ENCODE measurements at regions not wholly inside any gene's neighbourhood (a gene's known extent, or its start where the extent isn't known, plus 50 kb on each side); places are given as distances from the start of the nearest gene placed in this dataset.
"Not testable (repeated sequence)": the region's sequence is repeated elsewhere in the genome, so short reads cannot be mapped to it uniquely, and the experiment has no call there.

GRCh38 chr4:126592088-126592487 lies 1040.7 kb upstream of the INTU start:
- no peak for DNase-seq (ENCODE audit: low spot score)

DNA sequence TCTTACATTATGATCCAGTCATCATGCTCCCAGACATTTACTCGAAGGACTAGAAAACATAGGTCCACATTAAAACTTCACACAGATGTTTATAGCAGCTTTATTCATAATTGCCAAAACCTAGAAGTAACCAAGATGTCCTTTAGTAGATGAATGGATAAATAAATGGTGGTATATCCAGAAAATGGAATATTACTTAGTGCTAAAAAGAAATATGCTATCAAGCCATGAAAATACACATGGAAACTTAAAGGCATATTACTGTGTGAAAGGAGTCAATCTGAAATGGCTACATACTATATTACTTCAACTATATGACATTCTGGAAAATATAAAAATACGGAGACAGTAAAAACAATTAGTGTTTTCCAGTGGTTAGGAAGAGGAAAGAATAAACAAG lies 1039.1 kb upstream of the INTU start:
- DNase-seq (ENCODE audit: low spot score), result no peak

GRCh38 chr4:126595643-126596042 lies 1037.1 kb upstream of the INTU start:
- DNase-seq (ENCODE audit: low spot score), result no peak

DNA sequence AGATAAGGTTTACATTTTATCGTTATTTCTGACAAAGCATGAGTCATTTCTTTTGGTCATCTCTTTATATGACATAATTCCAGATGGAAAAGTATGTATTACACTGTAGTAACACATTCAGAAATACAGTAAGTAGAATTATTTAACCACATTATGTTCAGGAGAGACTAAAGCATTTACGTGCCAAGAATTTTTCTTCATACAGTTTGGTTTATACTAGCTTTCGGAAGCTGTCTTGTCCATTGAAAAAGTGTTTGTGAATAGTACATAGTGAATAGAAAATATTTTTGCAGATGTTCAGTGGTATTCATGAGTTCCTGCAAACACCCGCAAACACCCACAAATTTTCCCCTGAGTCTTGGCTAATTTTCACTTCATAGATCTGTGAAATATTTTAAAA lies 1033.0 kb upstream of the INTU start:
- no peak for DNase-seq (ENCODE audit: low spot score)

DNA sequence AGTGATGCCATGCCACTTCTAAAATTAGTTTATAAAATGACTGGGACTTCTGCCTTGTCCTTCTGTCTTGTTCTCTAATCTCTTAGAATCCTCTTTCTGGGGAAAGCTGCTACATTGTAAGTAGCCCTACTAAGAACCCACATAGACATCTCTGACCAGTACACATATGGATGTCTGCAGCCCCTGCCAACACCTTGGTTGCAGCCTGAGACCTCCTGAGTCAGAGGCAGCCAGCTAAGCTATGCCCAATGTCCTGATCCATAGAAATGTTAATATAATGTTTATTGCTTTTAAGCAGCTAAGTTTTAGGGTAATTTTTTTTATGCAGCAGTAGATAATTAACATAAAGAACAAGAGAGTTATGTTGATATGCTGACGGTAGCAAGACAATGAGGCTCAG lies 1029.5 kb upstream of the INTU start:
- no peak for DNase-seq (ENCODE audit: low spot score)

DNA sequence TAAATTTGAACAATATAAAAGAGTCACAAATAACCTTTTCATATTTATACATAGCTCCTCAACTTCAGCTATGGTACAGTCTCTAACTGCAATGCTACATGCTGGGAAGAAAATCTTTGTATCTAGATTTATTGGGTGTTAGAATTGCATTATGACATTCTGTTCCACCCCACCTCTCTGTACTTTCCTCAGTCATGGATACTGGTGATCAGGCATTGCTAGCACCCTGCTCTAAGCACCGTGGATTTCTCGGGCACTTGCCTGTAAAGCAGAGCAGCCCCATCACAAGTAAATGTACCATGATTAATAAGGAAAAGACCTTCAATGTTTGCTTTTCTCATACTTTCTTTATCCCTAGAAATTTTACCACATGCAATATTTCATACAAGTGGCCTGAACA lies 1028.9 kb upstream of the INTU start:
- DNase-seq (ENCODE audit: low spot score), result no peak

DNA sequence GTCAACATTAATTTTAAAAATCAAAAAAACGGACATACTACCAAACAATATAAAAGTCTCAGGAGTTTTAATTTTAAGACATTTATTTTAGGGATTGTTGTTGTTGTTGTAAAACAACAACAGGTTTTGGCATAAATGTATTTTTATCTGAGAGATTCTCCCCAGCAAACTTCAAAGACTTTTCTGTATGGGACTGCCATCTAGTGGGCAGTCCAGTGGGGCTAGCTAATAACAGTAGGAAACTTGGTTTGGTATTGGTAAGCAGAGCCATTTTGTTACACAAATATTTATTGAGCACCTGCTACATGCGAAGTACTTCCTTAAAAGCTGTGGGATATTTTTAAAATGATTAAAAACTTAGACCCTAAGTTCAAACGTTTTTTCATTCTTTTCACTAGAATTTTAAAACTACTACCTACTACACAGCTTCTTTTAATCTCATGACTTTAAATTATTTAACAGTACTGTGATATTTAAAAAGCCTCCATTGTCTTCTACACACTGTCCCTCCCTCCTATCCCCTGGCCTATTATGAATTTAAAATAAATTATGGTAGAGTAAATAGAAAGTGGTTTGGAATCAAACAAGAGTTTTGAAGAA lies 1028.4 kb upstream of the INTU start:
- DNase-seq (ENCODE audit: low spot score), result peak; percentile 16

DNA sequence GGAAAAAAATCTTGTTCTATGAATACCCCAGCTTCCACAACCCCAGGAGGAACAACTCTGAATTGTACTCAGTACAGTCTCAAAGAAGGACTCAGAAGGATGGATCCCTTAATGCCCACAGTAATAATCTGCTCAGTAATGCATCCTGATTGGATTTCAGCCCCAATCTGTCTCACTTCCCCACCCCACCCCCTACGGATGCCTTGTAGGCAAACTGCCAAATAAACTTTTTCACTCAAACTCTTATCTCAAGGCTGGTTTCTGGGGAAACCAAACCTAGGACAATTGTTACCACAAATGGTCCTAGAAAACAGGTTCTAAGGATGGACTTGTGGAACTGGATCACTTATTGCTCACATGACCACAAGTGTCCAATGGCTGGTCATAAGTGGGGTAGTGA lies 1021.8 kb upstream of the INTU start:
- DNase-seq (ENCODE audit: low spot score), result no peak

- no peak for DNase-seq (ENCODE audit: low spot score)
These were observed 1020.9 kb upstream of the INTU start for GRCh38 chr4:126611900-126612299.

DNA sequence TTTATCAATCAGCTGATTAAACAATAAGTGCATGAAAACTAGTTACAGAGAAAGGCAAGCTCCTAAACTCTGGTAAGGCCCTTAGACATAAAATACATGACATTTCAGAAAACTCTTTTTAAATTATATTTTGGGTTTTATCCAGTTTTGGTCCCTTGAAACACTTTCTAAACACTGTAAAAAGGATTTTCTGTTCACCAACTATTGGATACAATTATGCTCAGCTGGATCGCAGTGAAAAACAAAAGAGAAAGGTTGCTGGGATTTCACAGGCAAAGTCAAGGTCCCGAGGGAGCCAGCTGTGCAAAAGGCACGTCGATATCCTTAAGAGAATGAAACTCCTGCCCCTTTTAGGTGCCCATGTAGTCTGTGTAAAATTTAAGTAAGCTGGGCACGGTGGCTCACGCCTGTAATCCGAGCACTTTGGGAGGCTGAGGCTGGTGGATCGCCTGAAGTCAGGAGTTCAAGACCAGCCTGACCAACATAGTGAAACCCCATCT lies 1018.4 kb upstream of the INTU start:
- DNase-seq (ENCODE audit: low spot score), result no peak

DNA sequence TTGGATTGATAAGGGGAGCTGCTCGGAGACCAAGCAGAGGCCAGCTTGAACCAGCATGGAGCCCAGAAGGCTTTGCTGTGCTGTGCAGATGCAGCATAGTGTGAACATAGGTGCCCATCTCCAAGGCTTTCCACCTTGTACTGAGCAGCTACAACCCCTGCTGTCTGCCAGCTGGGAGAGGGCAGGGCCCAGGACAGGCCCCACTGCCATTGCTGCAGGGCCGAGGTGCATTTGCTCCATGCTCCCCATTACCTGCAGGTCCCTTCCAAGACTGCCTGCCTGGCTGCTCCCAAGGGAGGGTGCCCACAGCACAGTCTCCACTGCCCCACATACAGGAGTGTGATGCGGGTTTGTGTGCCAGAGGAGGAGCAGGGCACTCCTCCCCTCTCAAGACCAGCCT lies 1016.0 kb upstream of the INTU start:
- DNase-seq (ENCODE audit: low spot score), result no peak

GRCh38 chr4:126627255-126627654 lies 1005.5 kb upstream of the INTU start:
- DNase-seq (ENCODE audit: low spot score), result no peak

GRCh38 chr4:126628933-126629332 lies 1003.8 kb upstream of the INTU start:
- no peak for DNase-seq (ENCODE audit: low spot score)

DNA sequence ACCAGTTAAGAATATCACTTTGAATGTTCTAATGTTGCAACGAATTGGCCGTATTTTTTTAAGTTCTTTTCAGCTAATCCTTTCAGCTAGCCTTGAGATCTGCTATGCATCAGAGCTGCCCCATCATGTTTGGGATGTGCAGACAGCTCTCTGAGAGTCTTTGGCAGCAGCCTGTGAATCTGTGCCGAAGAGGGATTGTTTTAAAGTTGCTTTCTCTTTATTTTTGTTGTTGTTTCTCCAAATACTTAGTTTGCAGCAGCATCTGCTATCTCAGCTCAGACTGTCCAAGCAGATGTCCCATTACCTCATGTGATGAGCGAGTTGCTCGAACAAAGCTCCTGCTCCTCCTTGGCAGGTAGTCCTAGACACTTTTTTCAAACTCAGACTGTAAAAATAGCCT lies 1002.5 kb upstream of the INTU start:
- DNase-seq (ENCODE audit: low spot score), result no peak

- DNase-seq (ENCODE audit: low spot score), result no peak
These were observed 999.5 kb upstream of the INTU start for GRCh38 chr4:126633306-126633705.

DNA sequence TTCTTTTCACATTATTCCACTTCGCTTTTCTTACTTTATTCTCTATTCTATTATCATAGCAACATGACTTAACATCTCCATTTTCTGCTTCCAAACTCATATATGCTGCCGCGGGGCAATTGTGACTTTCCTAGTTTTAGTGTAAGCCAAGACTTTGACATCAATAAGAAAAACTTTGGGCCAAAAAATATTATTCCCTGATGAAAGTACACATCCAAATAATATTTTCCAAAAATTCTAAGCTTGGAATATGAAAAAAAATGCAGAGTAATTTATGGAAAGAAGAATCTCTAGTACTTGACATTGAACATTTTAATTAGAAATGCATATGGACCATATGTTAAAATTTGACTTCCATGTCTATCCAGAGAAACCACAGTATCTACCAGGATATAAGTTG lies 995.1 kb upstream of the INTU start:
- DNase-seq (ENCODE audit: low spot score), result no peak

DNA sequence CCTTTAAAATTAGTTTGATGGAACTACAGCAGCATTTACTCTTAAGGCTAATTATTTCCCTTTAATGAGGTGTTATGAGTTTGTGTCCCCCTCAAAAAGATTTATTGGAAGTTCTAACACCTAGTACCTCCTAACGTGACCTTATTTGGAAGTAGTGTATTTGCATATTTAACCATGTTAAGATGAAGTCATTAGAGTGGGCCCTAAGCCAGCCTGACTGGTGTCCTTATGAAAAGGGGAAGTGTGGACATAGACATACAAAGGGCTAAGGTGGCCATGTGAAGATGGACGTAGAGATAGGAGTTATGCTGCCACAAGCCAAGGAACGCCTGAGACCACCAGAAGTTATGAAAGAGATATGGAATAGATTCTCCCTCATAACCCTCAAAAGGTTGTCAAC lies 985.4 kb upstream of the INTU start:
- no peak for DNase-seq (ENCODE audit: low spot score)

GRCh38 chr4:126647756-126648397 lies 984.9 kb upstream of the INTU start:
- DNase-seq (ENCODE audit: low spot score), result no peak

DNA sequence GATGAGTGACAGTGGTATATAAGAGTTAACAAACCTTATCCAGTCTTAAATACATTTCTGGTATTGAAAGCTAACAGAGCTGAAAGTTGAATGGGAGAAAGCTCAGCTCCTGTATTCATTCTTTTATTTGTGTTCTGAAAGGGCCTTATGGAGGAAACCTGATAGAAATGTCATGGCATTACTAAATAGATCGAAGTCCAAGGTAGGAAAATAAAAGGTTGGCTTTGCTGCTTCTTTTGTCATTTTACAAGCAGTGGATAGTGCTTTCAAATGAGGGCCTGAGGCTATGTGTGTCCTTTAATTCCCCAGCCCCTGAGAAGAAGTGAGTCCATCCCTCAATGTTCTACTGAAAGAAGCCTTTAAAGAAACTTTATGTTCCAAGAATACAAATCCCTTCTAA lies 974.3 kb upstream of the INTU start:
- no peak for DNase-seq (ENCODE audit: low spot score)

GRCh38 chr4:126661194-126661593 lies 971.6 kb upstream of the INTU start:
- DNase-seq (ENCODE audit: low spot score), result no peak

DNA sequence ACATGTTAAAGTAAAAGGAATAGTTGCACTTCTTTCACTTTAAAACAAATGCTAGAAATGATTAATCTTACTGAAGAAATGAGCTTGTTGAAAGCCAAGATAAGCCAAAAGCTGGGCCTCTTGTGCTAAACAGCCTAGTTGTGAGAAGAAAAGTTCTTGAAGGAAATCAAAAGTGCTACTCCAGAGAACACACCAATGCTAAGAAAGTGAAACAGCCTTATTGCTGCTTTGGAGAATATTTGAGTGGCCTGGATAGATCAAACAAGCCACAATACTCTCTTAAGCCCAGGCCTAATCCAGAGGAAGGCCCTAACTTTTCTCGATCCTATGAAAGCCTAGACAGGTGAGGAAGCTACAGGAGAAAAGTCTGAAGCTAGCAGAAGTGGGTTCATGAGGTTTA lies 967.9 kb upstream of the INTU start:
- no peak for DNase-seq (ENCODE audit: low spot score)

DNA sequence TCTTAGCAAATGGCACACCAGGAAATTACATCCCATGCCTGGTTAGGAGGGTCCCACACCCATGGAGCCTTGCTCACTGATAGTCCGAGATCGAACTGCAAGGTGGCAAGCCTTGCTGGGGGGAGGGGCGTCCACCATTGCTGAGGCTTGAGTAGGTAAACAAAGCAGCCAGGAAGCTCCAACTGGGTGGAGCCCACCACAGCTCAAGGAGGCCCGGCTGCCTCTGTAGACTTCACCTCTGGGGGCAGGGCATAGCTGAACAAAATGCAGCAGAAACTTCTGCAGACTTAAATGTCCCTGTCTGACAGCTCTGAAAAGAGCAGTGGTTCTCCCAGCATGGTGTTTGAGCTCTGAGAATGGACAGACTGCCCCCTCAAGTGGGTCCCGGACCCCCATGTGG lies 962.7 kb upstream of the INTU start:
- not testable (repeated sequence) for DNase-seq (ENCODE audit: low spot score)

DNA sequence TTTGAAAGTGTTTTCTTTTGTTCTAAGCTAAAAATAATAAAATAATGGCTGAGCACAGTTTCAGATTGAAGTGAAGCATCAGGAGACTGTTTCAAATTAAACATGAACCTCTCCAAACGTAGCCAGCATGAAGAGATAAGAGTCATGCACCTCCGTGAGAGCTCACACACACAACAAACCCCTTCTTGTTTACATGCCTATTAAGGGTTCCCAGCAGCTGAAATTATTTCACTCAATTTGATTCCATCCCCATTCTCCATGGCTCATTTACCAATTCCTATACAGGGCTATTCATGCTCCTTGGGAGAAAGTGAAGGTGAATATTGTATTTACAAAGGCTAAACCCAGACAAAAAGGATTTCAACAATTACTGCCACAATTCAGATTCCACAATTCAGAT lies 954.1 kb upstream of the INTU start:
- DNase-seq (ENCODE audit: low spot score), result no peak

GRCh38 chr4:126679303-126679702 lies 953.5 kb upstream of the INTU start:
- DNase-seq (ENCODE audit: low spot score), result no peak

Data from cerebellar cortex (tissue), 1 donor.